CD4-positive, alpha-beta T cell treated with Interleukin-1 beta for 1 hour (primary cell): ENCODE measurements at regions not wholly inside any gene's neighbourhood (a gene's known extent, or its start where the extent isn't known, plus 50 kb on each side); places are given as distances from the start of the nearest gene placed in this dataset.

ENCODE experiments used
- DNase-seq, 2 donors: peaks; one replicate each; pipeline ENCODE4 v3.0.0-alpha.2; 2020 to 2022

DNA sequence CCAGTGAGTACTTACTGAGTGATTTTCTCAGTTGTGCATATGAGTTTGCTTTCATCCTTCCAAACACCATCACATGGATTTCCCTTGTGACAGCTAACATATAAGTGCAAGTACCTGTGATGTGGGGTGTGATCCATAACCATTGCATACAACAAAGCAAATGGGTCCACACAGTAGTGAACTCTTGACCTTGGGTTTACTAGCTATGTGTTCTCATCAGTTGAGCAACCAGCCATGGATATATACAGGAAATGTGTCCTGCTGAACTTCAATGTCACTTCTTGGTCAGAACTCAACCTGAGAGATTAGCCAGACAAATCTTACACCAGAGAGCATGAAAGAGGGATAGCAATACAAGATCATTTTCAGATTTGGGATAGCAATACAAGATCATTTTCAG, 420.9 kb upstream of the KCNH7 start:
- no peak for DNase-seq

- no peak for DNase-seq
Measured at GRCh38 chr2:163255086-163255485, 416.5 kb upstream of the KCNH7 start.

DNA sequence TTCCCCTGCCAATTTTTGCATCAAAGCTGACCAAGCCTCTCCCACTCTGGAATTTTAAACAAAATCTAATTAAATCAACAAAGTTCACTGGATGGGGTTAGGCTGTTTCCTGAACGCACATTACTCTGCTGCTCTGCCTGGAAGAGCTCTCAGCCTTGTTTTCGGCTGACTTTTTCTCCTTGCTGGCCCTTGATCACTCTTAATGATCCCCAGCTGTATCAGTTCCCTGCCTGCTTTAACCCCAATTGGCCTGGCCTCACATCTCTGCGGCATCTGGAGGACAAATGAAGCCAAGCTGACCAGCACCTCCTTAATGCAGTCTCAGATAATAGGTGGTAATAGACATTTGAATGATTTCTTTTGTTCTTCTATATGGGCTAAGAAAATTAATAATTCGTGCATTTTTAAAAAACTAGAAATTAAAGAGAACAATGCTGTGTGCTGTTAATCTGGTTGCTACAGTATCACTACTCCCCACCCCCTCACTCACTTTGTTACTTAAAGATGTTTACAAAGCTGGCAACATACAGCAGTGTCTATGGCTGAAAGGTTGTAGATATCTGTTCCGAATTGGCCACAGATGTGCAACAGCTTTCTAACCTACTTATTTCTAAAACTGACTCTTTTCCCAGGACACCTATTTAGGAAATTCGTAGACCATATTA, 415.2 kb upstream of the KCNH7 start:
- DNase-seq, result no peak

- DNase-seq, result no peak
Measured at GRCh38 chr2:163252199-163252598, 413.6 kb upstream of the KCNH7 start.

DNA sequence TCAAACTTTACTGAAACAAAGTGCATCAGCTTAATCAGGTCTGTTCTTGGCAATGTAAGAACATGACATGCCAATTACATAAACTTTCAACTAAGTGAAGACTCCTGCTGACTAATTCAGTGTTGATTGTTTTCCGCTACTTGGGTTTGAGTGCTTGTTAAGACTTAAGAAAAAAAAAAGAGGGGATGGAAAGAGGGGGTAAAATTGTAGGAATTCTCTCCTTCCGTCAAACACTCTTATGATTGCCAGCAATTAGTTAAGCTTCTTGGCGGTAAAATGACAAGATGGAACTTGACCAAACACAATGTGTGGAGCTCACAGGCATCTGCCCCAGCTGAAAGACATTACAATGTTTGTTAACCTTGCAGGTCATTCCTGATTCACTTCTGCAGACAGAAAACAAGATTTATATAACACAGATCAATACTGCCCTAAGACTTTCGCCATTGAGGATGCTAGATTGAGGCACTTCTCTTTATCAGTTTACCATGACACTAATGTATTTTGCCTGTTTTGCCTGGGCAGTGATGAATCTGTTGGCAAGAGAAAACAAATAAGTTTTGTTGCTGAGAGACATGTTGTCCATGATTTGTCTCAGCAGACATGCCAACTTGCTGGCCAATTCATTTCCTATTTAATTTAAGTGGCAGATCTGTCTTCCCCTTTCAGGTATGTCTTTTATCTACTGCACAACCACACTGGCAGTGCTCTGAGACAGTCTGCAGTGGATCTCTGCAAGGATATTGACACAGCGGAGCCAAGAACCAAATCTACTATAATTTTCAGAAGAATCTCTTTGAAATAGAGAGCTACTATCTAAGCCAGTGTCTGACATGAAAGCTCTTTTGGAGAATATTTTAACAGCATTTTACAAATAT, 410.0 kb upstream of the KCNH7 start:
- no peak for DNase-seq

GRCh38 chr2:163247847-163248220, 409.3 kb upstream of the KCNH7 start:
- no peak for DNase-seq

GRCh38 chr2:163247156-163247846, 408.7 kb upstream of the KCNH7 start:
- DNase-seq, result no peak

- no peak for DNase-seq
Measured at GRCh38 chr2:163246135-163246534, 407.6 kb upstream of the KCNH7 start.

DNA sequence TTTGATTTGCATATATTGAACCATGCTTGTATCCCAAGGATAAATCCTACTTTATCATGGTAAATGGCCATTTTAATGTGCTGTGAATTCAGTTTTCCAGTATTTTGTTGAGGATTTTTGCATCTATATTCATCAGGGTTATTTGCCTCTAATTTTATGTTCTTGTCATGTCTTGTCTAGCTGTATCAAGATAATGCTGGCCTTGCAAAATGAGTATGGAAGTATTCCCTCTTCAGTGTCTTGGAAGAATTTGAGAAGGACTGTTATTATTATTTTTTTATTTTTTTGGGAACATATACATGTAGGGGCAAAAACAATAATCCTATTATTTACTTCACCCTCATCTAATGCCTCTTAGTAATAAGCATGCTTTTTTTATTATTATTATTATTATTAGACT, 398.0 kb upstream of the KCNH7 start:
- no peak for DNase-seq

DNA sequence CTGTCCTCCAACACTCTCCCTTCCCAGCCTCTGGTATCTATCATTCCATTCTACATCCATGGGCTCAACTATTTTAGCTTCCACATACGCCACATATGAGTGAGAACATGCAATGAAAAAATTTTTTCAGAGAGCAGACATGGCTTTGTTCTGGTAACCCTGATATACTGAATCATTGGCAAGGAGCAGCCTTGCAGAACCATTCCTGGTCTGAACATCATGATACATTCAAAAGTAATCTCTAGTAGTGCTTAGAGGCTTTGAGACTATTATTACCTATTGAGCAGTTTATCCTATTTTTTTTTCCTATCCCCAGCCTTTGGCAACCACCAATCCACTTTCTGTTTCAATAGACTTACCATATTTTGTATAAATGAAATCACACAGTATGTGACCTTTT, 393.1 kb upstream of the KCNH7 start:
- DNase-seq, result no peak

DNA sequence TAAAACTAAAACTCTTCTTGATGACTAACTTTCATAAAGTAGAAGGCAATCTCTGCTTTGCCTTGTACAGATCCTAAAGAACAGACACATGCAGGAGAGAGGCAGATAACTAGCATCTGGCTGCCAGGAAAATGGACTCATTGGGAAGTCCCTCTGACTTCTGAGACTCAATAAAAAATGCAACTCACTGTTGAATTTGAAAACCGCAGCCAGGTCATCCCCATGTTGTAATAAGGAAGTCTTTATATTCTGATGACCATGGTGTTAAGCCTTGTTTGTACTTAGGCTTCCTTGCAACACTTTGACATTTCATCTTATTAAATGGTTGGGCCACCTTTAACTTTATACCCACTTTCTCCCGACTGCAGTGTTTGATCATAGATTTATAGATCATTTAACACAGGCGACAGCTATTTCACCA, 375.1 kb upstream of the KCNH7 start:
- DNase-seq, result no peak

- no peak for DNase-seq
Measured at GRCh38 chr2:163210430-163210918, 371.9 kb upstream of the KCNH7 start.

DNA sequence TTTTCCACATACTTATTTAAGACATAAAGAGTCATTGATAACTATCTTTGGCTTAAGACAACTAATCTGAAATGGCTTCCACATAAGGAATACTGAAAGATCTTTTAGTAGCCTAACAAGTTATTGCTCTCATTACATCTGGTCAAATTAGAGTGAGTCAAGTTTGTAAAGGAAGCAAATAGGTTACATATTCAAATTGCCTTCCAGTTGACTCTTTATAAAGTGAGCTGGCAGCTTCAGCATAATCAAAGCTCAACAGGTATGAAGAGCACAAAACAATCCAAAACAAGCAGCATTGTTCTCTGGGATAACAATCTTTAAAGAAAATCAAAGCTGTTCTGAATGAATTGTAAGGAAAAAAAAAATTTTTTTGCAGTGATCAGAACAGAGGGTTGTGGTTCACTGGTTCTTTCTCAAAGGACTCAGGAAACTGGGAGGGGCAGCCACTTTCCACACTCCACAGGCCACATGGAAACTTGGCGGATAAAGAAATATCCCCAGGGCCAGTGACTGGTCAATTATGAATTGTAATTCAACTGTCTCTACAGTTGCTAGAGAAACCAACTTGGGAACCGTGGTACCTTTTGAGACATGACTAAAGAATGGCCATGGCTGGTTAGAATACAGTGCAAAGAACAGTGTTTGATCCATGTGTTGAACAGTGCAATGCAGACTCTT, 369.3 kb upstream of the KCNH7 start:
- DNase-seq, result no peak

- DNase-seq, result no peak
Measured at GRCh38 chr2:163205589-163206254, 367.2 kb upstream of the KCNH7 start.

DNA sequence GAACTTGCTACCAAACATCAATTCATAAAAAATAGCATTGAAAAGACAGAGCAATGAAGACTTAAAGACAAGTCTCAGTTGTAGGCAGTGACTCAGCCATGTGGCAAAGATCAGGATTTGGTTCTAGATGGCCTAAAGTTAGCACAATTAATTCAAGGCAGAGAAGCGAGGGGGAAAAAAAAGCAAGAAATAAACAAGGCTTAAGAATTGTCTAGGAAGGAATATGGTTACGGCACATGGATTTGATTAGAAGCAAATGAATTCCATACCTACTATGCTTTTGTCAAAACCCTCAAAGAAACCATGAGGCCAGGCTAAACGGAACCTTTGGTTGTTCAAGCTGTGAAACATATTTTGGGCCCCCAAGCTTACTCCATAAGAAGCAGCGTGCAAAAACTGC, 362.2 kb upstream of the KCNH7 start:
- DNase-seq, result no peak

GRCh38 chr2:163198972-163199371, 360.4 kb upstream of the KCNH7 start:
- no peak for DNase-seq

GRCh38 chr2:163198007-163198406, 359.4 kb upstream of the KCNH7 start:
- DNase-seq, result no peak

DNA sequence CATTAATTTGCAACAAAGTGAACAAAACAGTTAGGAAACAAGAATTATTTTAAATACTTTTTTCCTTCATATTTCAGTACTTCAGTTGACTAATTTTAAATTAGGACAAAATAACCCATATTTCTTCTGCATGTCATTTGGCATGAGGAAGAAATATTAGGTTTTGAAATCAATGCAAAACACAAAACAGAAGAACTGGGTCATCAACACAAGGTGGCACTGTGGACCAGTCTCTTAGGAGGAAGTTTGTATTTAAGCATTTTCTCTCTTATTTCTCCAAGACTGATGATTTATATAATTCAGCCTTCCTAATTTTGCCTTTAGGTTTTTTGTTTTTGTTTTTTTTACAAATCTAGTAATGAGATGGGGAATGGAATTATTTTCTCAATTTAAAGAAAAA, 352.8 kb upstream of the KCNH7 start:
- DNase-seq, result no peak

DNA sequence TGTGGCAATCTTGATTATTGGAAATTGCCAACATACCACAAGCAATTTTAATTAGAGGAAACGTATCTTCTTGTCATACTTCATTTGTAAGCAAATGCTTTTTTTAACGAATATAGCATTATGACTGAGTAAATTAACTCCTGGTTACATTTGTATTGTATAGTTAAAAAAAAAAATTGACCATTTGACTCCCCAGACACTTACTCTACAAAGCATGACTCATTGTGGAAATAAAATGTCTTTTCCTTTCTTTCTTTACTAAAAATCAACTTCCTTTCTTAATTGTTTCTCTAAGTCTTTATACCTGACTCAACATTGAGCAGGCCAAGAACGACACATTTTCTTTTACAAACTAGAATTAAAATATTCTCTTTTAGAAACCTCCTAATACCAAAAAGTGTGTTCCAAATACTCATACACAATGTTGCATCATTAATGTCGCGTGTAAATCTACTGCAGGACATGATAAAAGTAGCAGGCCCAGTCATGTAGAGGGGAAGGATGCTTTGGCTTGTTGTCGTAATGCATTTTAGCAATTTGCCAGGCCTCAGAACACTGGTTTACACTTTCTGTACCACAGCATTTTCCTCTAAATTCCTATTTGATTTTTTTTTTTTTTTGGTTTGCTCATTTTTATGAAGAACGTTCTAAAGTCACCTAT, 349.6 kb upstream of the KCNH7 start:
- DNase-seq, result no peak

GRCh38 chr2:163187119-163187518, 348.6 kb upstream of the KCNH7 start:
- no peak for DNase-seq

- no peak for DNase-seq
Measured at GRCh38 chr2:163185160-163185559, 346.6 kb upstream of the KCNH7 start.

DNA sequence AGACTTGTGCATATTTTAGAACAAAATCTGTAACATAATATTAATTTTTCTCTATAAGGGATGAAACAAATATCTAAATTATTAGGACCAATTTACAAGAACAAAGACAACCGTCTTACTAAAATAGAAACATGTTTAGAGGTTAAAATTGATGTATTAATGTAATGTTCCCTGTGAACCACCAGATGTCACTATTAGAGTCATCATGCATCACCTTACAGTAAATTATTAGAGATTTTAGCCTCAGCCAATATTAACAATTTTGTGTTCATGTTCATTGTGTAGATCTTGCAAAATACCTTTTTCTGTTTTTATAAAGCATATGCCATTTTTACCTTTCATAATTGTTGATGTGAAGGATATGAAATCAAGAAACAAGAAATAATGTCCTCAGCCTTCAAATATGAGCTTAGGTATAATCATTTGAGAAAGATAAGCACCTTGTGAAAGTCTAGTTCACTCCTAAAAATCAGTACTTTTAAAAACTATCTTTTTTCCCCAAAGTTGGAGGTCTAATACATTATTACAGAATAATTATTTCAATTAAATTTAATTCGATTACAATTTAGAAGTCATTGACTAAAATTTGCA, 344.3 kb upstream of the KCNH7 start:
- no peak for DNase-seq
